DMS 273 (cell line): ENCODE measurements at regions not wholly inside any gene's neighbourhood (a gene's known extent, or its start where the extent isn't known, plus 50 kb on each side); places are given as distances from the start of the nearest gene placed in this dataset.
A peak's percentile ranks its signal among the peaks of the same experiment; 100 is the strongest.
"Not testable (repeated sequence)": the region's sequence is repeated elsewhere in the genome, so short reads cannot be mapped to it uniquely, and the experiment has no call there.

ENCODE experiments used
- DNase-seq: peaks from one replicate; lab custom pipeline; 2025; ENCODE audit not compliant: unreplicated experiment; lab: John Stamatoyannopoulos, UW

DNA sequence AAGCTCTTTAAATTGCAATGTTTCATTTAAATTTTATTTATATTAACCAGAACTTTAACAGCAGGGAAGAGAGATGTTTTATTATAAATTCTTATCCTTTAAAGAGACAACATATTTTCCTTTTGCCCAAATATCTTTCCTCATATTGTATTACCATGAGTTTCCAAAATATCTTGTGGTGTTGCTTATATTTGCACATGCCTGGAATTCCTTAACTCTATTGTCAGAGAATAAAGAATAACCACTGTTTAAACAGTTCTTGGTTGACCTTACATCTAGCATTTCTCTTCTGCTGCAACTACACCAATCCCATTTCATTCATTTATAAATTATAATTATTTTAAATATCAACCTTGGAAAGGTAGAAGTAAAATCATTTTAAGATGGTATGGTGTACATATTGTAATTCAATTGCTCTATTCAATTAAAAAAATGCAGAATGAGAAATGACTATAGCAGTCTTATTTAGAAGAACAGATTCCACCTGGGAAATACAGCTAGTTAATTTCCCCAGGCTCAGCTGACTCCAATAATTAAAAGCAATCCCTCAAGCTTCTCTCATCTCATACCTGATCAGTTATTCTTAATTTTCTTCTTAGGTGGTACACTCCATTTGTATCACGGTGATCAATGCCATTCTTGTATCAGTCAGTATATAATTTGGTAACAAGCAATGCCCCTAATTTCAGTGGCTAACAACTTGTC lies 923.3 kb downstream of the KCNA4 start:
- DNase-seq = no peak

DNA sequence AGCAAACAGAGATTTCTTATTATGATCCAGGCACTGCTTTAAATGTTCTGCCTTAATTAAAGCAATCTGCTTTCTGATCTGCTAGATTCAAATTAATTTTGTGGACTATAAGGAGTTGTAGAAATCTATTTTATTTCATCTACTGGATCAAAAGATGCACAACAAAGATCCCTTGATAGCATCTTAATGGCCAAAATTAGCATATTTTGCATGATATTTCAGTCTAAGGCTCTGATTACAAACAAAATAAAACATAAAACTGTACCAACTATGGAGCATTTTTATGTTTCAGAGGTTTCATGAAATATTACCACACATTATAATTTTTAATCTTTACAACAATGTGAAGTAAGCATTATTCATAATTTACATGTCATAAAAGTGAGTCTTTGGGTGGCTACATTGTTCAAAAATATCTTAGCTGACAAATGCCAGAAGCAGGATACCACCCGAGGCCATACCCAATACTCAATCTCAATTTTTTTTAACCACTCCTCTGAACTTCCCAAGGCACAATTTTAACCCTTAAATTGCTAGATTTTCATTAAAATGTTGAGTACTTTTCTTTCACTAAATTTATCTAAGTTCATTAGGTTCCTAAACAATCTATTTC lies 929.5 kb downstream of the KCNA4 start:
- DNase-seq = no peak

DNA sequence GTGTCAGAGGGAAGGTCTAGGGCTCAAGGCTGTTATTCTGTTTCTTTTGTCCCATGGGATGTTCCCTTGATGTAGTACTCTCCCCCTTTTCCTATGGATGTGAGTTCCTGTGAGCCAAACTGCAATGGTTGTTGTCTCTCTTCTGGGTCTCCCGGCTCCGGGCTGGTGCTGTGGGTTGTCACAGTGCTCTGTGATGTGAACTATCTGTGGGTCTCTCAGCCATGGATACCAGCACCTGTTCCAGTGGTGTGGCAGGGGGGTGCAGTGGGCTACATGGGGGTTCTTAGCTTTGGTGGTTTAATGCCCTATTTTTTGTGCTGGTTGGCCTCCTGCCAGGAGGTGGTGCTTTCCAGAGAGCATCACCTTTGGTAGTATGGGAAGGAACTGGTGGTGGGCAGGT lies 941.1 kb downstream of the KCNA4 start:
- no peak for DNase-seq

DNA sequence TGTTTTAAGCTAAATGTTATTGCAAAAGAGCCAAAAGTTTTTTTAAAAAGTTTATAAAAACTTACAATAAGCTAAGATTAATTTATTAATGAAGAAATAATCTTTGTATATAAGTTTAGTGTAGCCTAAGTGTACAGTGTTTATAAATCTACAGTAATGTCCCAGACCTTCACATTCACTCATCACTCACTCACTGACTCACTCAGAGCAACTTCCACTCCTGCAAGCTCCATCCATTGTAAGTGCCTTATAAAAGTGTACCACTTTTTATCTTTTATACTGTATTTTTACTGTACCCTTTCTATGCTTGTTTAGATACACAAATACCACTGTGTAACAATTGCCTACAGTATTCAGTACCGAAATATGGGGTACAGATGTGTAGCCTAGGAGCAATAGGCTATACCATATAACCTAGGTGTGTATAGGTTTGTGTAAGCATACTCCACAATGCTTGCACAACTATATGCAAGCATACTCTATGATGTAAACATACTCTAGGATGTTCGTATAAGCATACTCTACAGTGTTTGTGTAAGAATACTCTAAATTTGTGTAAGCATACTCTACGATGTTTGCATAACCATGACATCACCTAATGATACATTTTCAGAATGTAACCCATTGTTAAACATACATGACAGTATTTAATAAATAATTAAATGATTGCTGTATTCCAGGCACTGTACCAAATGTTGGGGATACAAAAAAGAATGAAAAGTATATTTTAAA lies 953.0 kb downstream of the KCNA4 start:
- no peak for DNase-seq

- no peak for DNase-seq
These were observed 953.3 kb downstream of the METTL15 start for GRCh38 chr11:29061452-29061851.

DNA sequence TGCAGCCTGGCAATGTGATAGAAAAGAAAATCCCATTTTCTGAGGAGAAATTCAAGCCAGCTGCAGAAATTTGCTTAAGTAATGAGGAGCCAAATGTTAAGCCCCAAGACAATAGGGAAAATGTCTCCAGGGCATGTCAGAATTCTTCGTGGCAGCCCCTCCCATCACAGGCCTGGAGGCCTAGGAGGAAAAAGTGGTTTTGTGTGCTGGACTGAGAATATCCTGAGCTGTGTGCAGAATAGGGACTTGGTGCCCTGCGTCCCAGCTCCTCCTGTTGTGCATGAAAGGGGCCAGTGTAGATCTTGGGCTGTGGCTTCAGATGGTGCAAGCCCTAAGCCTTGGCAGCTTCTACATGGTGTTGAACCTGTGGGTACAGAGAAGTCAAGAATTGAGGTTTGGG lies 948.3 kb downstream of the METTL15 start:
- DNase-seq = not testable (repeated sequence)

GRCh38 chr11:29051935-29052334 lies 943.7 kb downstream of the METTL15 start:
- DNase-seq = no peak

GRCh38 chr11:29050962-29051361 lies 942.8 kb downstream of the METTL15 start:
- not testable (repeated sequence) for DNase-seq

DNA sequence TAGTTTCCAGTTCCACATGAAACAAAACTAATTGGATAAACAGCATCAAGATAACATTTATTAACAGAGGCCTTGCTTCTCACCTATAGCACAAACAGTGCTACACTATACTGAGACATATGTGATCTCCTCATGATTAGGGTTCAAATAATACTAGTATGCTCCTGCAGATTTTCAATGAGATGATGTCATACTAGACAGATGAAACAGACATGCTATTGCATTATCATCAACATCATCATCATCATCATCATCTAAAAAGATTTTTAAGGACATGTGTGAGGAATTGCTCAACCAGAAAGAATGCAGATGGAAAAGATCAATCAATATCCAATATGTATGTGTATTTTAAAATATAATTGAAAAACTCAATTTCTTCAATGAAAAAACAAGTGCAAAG lies 932.3 kb downstream of the METTL15 start:
- DNase-seq = no peak

GRCh38 chr11:29032384-29033149 lies 924.4 kb downstream of the METTL15 start:
- no peak for DNase-seq

DNA sequence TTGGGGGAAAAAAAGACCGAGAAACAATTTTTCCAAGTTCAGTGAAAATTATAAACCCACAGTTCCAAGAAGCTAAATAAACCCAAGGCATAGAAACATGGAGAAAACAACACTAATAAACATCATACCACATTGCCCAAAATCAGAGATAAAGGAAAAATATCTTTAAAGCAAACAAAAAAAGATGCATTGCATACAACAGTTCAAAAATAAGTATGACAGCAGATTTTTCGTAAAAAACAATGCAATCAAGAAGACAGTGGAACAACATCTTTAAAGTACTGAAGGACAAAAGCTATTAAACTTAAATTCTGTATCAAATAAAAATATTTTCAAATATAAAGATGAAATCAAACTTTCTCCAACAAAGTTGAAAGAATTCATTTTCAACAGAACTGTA lies 921.3 kb downstream of the METTL15 start:
- no peak for DNase-seq

GRCh38 chr11:29027436-29027835 lies 919.2 kb downstream of the METTL15 start:
- no peak for DNase-seq

DNA sequence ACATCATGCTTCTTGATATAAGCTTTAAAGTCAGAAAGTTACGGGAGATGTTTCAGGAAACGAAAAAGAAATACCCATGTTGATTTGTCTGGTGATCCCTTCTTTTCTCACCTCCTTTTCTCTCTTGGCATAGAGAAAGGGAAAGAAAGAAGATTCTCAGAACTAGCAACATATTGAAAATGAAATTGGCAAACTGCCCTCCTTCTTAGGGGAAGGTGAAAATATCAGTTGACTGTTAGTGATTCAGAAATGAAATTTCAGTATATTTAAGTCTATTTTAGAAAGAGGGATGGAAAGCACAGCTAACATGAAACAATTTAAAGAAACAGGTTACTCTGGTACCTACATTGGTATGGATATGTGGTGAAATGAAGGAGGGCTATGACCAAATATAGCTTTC lies 918.1 kb downstream of the METTL15 start:
- no peak for DNase-seq

- DNase-seq = no peak
These were observed 916.8 kb downstream of the METTL15 start for GRCh38 chr11:29025001-29025400.

DNA sequence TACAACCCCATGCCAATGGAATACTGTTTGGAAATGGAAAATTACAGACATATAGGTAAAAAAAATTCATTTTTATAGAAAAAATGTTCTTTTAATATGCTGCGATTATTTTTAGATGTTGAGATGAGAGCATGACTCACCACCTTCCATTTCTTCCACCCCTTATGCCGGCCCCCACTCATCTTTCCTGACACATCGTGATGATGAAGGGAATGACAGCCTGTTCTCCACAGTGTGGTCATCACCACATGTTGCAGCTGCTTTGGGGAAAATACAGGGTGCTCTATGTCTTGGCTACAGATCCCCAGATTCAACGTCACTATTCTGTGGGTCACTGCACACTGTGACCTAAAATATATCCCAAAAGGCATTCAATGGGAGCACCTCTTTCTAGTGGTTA lies 916.2 kb downstream of the METTL15 start:
- no peak for DNase-seq

GRCh38 chr11:29023761-29024160 lies 915.6 kb downstream of the METTL15 start:
- no peak for DNase-seq

GRCh38 chr11:29022676-29023075 lies 914.5 kb downstream of the METTL15 start:
- DNase-seq = no peak

DNA sequence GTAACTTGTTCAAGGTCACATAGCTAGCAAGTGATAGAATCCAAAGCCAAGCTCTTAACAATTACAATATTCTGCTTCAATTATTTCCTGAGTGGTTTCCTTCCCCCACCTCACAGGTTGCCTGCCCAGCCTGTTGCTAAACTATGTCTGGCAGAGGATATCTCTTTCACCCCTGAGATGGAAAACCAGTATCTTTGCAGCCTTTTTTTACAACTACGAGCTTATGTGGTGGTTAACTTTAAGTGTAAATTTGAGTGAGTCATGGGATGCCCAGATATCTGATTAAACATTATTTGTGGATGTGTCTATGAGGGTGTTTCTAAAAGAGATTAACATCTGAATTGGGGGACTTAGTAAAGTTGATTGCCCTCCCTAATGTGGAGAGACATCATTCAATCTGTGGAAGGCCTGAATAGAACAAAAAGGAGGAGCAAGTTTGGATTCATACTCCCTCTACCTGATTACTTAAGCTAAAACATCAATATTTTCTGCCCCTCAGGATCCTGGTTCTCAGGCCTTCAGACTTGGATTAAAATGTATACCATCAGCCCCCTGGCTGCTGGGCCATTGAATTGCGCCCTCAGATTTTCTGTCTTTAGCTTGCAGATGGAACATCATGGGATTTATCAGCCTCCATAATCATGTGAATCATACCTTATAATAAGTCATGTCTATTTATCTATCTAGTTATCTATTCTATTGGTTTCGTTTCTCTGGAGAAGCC lies 911.9 kb downstream of the METTL15 start:
- DNase-seq = peak; percentile 15

GRCh38 chr11:29018631-29019030 lies 910.4 kb downstream of the METTL15 start:
- DNase-seq = no peak

- DNase-seq = no peak
These were observed 909.8 kb downstream of the METTL15 start for GRCh38 chr11:29017941-29018340.

DNA sequence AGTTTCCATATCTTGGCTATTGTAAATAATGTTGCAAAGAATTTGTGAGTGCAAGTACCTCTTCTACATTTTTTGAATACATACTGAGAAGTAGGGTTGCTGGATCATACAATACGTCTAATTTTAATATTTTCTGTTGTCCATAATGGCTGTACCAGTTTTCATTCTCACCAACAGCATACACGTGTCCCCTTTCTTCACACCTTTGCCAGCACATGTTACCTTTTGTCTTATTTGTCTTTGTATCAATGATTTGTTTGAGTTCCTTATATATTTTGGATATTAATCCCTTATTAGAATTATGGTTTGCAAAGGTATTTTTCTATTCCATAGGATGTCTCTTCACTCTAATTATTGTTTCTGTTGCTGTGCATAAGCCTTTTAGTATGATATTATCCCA lies 904.3 kb downstream of the METTL15 start:
- DNase-seq = no peak
